CD4-positive, alpha-beta T cell (primary cell): ENCODE measurements at regions not wholly inside any gene's neighbourhood (a gene's known extent, or its start where the extent isn't known, plus 50 kb on each side); places are given as distances from the start of the nearest gene placed in this dataset.

ENCODE experiments used
- ATAC-seq: fragments of 200-7000 bp; cut with Tn5 transposase; one replicate; pipeline ENCODE4 v1.10.0; 2022; ENCODE audit warnings: mild to moderate bottlenecking; ENCODE audit not compliant: poor library complexity
- CTCF ChIA-PET: fragments of 350-600 bp; sonication (Branson Sonifier 250); formaldehyde crosslinking; loops from one replicate; lab custom pipeline; 2021; ENCODE audit warnings: antibody characterized with exemption, inconsistent platforms; lab: Charles Lee
- POLR2A ChIA-PET: fragments of 350-600 bp; sonication (Branson Sonifier 250); formaldehyde crosslinking; loops from one replicate; lab custom pipeline; 2021; ENCODE audit warnings: antibody characterized with exemption, inconsistent platforms; lab: Charles Lee
- DNase-seq, 14 experiments: peaks; one replicate each; pipeline ENCODE4 v3.0.0-alpha.2; 2013 to 2020; ENCODE audit warnings: mixed read lengths in 2 of 14
- H3K27ac ChIP-seq, 2 donors: one replicate each; pipeline versions ENCODE4 v1.5.1 to v1.7.0; 2013; ENCODE audit warnings: low read length in 2 of 2, low read depth in 1 of 2, mild to moderate bottlenecking in 1 of 2
- H3K27me3 ChIP-seq, 2 experiments: 1 replicate in 1 of 2; 2 replicates in 1 of 2; pipeline versions ENCODE4 v1.6.1 to v1.7.0; 2013; ENCODE audit warnings: low read length in 2 of 2, control low read depth in 1 of 2, mild to moderate bottlenecking in 1 of 2, moderate library complexity in 1 of 2; ENCODE audit not compliant: insufficient read depth in 2 of 2, control insufficient read depth in 1 of 2
- H3K36me3 ChIP-seq: one replicate; pipeline ENCODE4 v1.6.1; 2013; ENCODE audit warnings: low read length, control low read depth; ENCODE audit not compliant: insufficient read depth
- H3K4me1 ChIP-seq: one replicate; pipeline ENCODE4 v1.6.1; 2013; ENCODE audit warnings: low read length, control low read depth; ENCODE audit not compliant: insufficient read depth
- H3K4me3 ChIP-seq: one replicate; pipeline ENCODE4 v1.5.1; 2013; ENCODE audit warnings: mild to moderate bottlenecking, low read length, moderate library complexity
- H3K9me3 ChIP-seq, 2 experiments: 1 replicate in 1 of 2; 2 replicates in 1 of 2; pipeline versions ENCODE4 v1.6.1 to v1.7.0; 2013; ENCODE audit warnings: low read length in 2 of 2, mild to moderate bottlenecking in 2 of 2, control low read depth in 1 of 2, moderate library complexity in 1 of 2; ENCODE audit not compliant: control insufficient read depth in 1 of 2, insufficient read depth in 1 of 2
- H3K27ac Mint-ChIP-seq: one replicate; pipeline ENCODE4 v1.8.0; 2020; ENCODE audit warnings: mixed read lengths
- H3K27me3 Mint-ChIP-seq: one replicate; pipeline ENCODE4 v1.8.0; 2021; ENCODE audit warnings: mixed read lengths
- H3K36me3 Mint-ChIP-seq: one replicate; pipeline ENCODE4 v1.8.0; 2021; ENCODE audit warnings: low read depth, mixed read lengths
- H3K4me1 Mint-ChIP-seq: one replicate; pipeline ENCODE4 v1.8.0; 2021; ENCODE audit warnings: low read depth, mixed read lengths
- H3K4me3 Mint-ChIP-seq: one replicate; pipeline ENCODE4 v1.8.0; 2020; ENCODE audit warnings: mild to moderate bottlenecking, mixed read lengths
- H3K9me3 Mint-ChIP-seq: one replicate; pipeline ENCODE4 v1.8.0; 2020; ENCODE audit warnings: mixed read lengths
- CTCF ChIP-seq: fragments of 200-600 bp; IDR thresholded peaks from one replicate; pipeline ENCODE4 v1.8.0; 2022; ENCODE audit warnings: antibody characterized with exemption, mild to moderate bottlenecking
- intact Hi-C, 2 experiments: fragments of 100-400 bp; cut with DNase I in 1 of 2; cut with micrococcal nuclease in 1 of 2; formaldehyde crosslinking; loops; one replicate each; pipeline versions ENCODE4 v1.15.1 to v1.9.0; 2023 to 2025; cut with DNase I, micrococcal nuclease

GRCh38 chr6:4675121-4675520 is 101.1 kb upstream of the CDYL start:
- no peaks in the 10 kb centered on the region for H3K9me3 Mint-ChIP-seq
- CTCF ChIA-PET: no interaction called here

GRCh38 chr6:4673861-4674260 is 102.3 kb upstream of the CDYL start:
- Mint-ChIP-seq H3K4me1 (no peaks in the 10 kb centered on the region), H3K9me3 (no peaks in the 10 kb centered on the region), H3K27me3 (no peaks in the 10 kb centered on the region), H3K4me3 (no peak overlapping the region), H3K36me3 (no peaks in the 10 kb centered on the region), H3K27ac (no peak overlapping the region)
- H3K27ac ChIP-seq: no peak overlapping the region
- ChIA-PET CTCF (no interaction called here), POLR2A (no interaction called here)
- no peaks in the 10 kb centered on the region for H3K4me1 ChIP-seq
- DNase-seq (no peak), ATAC-seq (no peak)
- no peaks in the 10 kb centered on the region for H3K9me3 ChIP-seq
- H3K36me3 ChIP-seq: no peaks in the 10 kb centered on the region
- TF ChIP-seq CTCF: no peak
- no peak overlapping the region for H3K4me3 ChIP-seq
- intact Hi-C loops: no loop called here
- no peaks in the 10 kb centered on the region for H3K27me3 ChIP-seq

More at GRCh38 chr6:4675121-4675520, 101.1 kb upstream of the CDYL start:
- POLR2A ChIA-PET: no interaction called here
- Mint-ChIP-seq H3K27ac (no peak overlapping the region), H3K36me3 (no peaks in the 10 kb centered on the region), H3K4me3 (no peak overlapping the region), H3K4me1 (no peaks in the 10 kb centered on the region), H3K27me3 (no peaks in the 10 kb centered on the region)
- no peak overlapping the region for H3K27ac ChIP-seq
- ATAC-seq (no peak), DNase-seq (no peak)
- H3K4me1 ChIP-seq: no peaks in the 10 kb centered on the region
- no peaks in the 10 kb centered on the region for H3K9me3 ChIP-seq
- no peaks in the 10 kb centered on the region for H3K36me3 ChIP-seq
- H3K27me3 ChIP-seq: no peaks in the 10 kb centered on the region
- intact Hi-C loops: no loop called here
- no peak overlapping the region for H3K4me3 ChIP-seq
- TF ChIP-seq CTCF: no peak

GRCh38 chr6:4672772-4673171 is 103.4 kb upstream of the CDYL start:
- Histone ChIP-seq H3K36me3 (no peaks in the 10 kb centered on the region), H3K9me3 (no peaks in the 10 kb centered on the region), H3K4me3 (no peak overlapping the region), H3K27me3 (no peaks in the 10 kb centered on the region), H3K4me1 (no peaks in the 10 kb centered on the region), H3K27ac (no peak overlapping the region)
- Mint-ChIP-seq H3K27me3 (no peaks in the 10 kb centered on the region), H3K9me3 (no peaks in the 10 kb centered on the region), H3K4me3 (no peak overlapping the region), H3K27ac (no peak overlapping the region), H3K4me1 (no peaks in the 10 kb centered on the region), H3K36me3 (no peaks in the 10 kb centered on the region)
- DNase-seq (no peak), ATAC-seq (no peak)
- intact Hi-C loops: no loop called here
- ChIA-PET POLR2A (no interaction called here), CTCF (interaction anchor here (1.0 kb wide), 1 partner anchor 17 kb away, joined by 3 read pairs; no protein-coding TSS in a partner anchor)
- no peak for TF ChIP-seq CTCF
